K562 (cell line): ENCODE measurements at regions not wholly inside any gene's neighbourhood (a gene's known extent, or its start where the extent isn't known, plus 50 kb on each side); places are given as distances from the start of the nearest gene placed in this dataset.

ENCODE experiments used
- ATAC-seq: fragments of 200-7000 bp; cut with Tn5 transposase; 3 replicates; pipeline ENCODE4 v1.9.1; 2020; ENCODE audit warnings: moderate library complexity
- BruUV-seq: library from RNA; stranded (reverse); fragments of 400-500 nt; replicated peaks from 2 replicates; lab custom pipeline; 2021; lab: Mats Ljungman, UMichigan
- CTCF ChIA-PET: fragments of 300-600 bp; formaldehyde crosslinking; extraction: SDS; loops from one replicate; lab custom pipeline; 2021; ENCODE audit warnings: low intra/inter-chr PET ratio; lab: Yijun Ruan, JAX
- POLR2A ChIA-PET: fragments of 300-600, 350-650 bp; sonication (Branson Sonifier 250); formaldehyde crosslinking; extraction: SDS; loops from one replicate; lab custom pipeline; 2021; ENCODE audit warnings: antibody characterized with exemption, inconsistent platforms; lab: Yijun Ruan, JAX
- DNase-seq, 4 experiments: peaks; one replicate each; pipeline versions ENCODE4 v3.0.0 to v3.0.0-alpha.2; 2011 to 2018; ENCODE audit warnings: low spot score in 3 of 4, mixed read lengths in 3 of 4; ENCODE audit errors: extremely low read depth in 1 of 4
- FAIRE-seq: peaks from 2 replicates; lab custom pipeline; 2011; peaks lifted over from hg19 to GRCh38; lab: Jason Lieb, UNC
- H2AFZ ChIP-seq: 2 replicates; pipeline ENCODE4 v1.6.0; 2011; ENCODE audit warnings: low read depth, low read length, control low read depth, inconsistent platforms
- H3K27ac ChIP-seq: fragments of 200-600 bp; 3 replicates; pipeline ENCODE4 v1.8.0; 2011; ENCODE audit warnings: low read depth, mild to moderate bottlenecking, control low read depth, inconsistent platforms, low read length, moderate library complexity, mixed read lengths; ENCODE audit errors: extremely low read depth
- H3K27me3 ChIP-seq, 2 experiments: fragments of 300-600 bp in 1 of 2; 2 replicates in 1 of 2; 3 replicates in 1 of 2; pipeline versions ENCODE4 v1.6.0 to v1.8.0; 2011; ENCODE audit warnings: inconsistent platforms in 2 of 2, low read length in 2 of 2, mild to moderate bottlenecking in 1 of 2, mixed read lengths in 1 of 2, moderate library complexity in 1 of 2; ENCODE audit not compliant: control insufficient read depth in 2 of 2, insufficient read depth in 2 of 2
- H3K36me3 ChIP-seq: fragments of 300-600 bp; 3 replicates; pipeline ENCODE4 v1.8.0; 2011; ENCODE audit warnings: mild to moderate bottlenecking, low read length, inconsistent platforms; ENCODE audit not compliant: control insufficient read depth, insufficient read depth
- H3K4me1 ChIP-seq, 2 experiments: fragments of 200-600 bp in 1 of 2; replicated peaks in 1 of 2; 2 replicates in 1 of 2; 3 replicates in 1 of 2; pipeline versions ENCODE4 v1.5.1 to v1.8.0; 2011; ENCODE audit warnings: inconsistent platforms in 2 of 2, low read length in 2 of 2, mild to moderate bottlenecking in 1 of 2, mixed read lengths in 1 of 2, moderate library complexity in 1 of 2; ENCODE audit not compliant: control insufficient read depth in 2 of 2, insufficient read depth in 2 of 2
- H3K4me2 ChIP-seq: 2 replicates; pipeline ENCODE4 v1.6.1; 2011; ENCODE audit warnings: low read length, control low read depth, inconsistent platforms, mixed read lengths; ENCODE audit not compliant: insufficient read depth
- H3K4me3 ChIP-seq: fragments of 200-600 bp; sonication (generic), shearing (Covaris generic); 2 replicates; pipeline ENCODE4 v1.5.1; 2016; ENCODE audit warnings: control low read depth, inconsistent platforms
- H3K79me2 ChIP-seq: fragments of 200-600 bp; 3 replicates; pipeline ENCODE4 v1.8.0; 2011; ENCODE audit warnings: low read length, inconsistent platforms; ENCODE audit not compliant: control insufficient read depth, insufficient read depth
- H3K9ac ChIP-seq, 2 experiments: 2 replicates each; pipeline versions ENCODE4 v1.6.0 to v1.6.1; 2011; ENCODE audit warnings: low read depth in 2 of 2, low read length in 2 of 2, control low read depth in 1 of 2, inconsistent platforms in 1 of 2, mild to moderate bottlenecking in 1 of 2, mixed read lengths in 1 of 2; ENCODE audit not compliant: insufficient read depth in 1 of 2
- H3K9me1 ChIP-seq: one replicate; pipeline ENCODE4 v1.6.0; 2011; ENCODE audit warnings: inconsistent platforms, mild to moderate bottlenecking, low read length, moderate library complexity; ENCODE audit not compliant: control insufficient read depth, insufficient read depth
- H3K9me3 ChIP-seq: replicated peaks from 2 replicates; pipeline ENCODE4 v1.5.1; 2011; ENCODE audit warnings: low read depth, low read length, inconsistent platforms; ENCODE audit not compliant: control insufficient read depth, insufficient read depth
- H4K20me1 ChIP-seq: replicated peaks from 2 replicates; pipeline ENCODE4 v1.6.1; 2011; ENCODE audit warnings: low read length, inconsistent platforms, mixed read lengths; ENCODE audit not compliant: control insufficient read depth, insufficient read depth
- ARID2 ChIP-seq: fragments of 450-650 bp; IDR thresholded peaks from 2 replicates; pipeline ENCODE4 v1.6.1; 2017; ENCODE audit warnings: antibody characterized with exemption, mild to moderate bottlenecking
- EP300 ChIP-seq: IDR thresholded peaks from 2 replicates; pipeline ENCODE4 v1.6.1; 2012; ENCODE audit warnings: low read length, improper control_type of control experiment
- ETV5 ChIP-seq: sonication (generic); formaldehyde crosslinking; IDR thresholded peaks from 2 replicates; pipeline ENCODE4 v1.4.0; 2020; ENCODE audit warnings: low read depth, mild to moderate bottlenecking, missing genetic modification reagents
- HEY1 ChIP-seq: fragments of 250-450 bp; sonication (Bioruptor Pico); IDR thresholded peaks from 2 replicates; pipeline ENCODE4 v1.5.0; 2020; ENCODE audit warnings: mild to moderate bottlenecking, moderate library complexity, borderline replicate concordance
- JUND ChIP-seq, 2 experiments: IDR thresholded peaks; 2 replicates in 1 of 2; 3 replicates in 1 of 2; pipeline ENCODE4 v1.6.1; 2011; ENCODE audit warnings: borderline replicate concordance in 2 of 2, low read depth in 2 of 2, low read length in 2 of 2, improper control_type of control experiment in 1 of 2, missing biosample characterization in 1 of 2, missing genetic modification characterization in 1 of 2, missing genetic modification reagents in 1 of 2
- KAT2B ChIP-seq: IDR thresholded peaks from one replicate; pipeline ENCODE4 v1.6.1; 2012; ENCODE audit warnings: low read depth, mild to moderate bottlenecking, control low read depth, inconsistent platforms, low read length, moderate library complexity
- KDM4B ChIP-seq, 2 experiments: fragments of 450-650 bp in 1 of 2; sonication (generic) in 1 of 2; IDR thresholded peaks; 2 replicates each; pipeline ENCODE4 v1.6.1; 2016 to 2017; ENCODE audit warnings: borderline replicate concordance in 2 of 2, antibody characterized with exemption in 1 of 2, low read depth in 1 of 2, mild to moderate bottlenecking in 1 of 2
- SRF ChIP-seq, 2 experiments: fragments of 250-450, 450-650 bp in 1 of 2; sonication (Bioruptor Pico) in 1 of 2; sonication (generic) in 1 of 2; formaldehyde crosslinking; IDR thresholded peaks; 2 replicates each; pipeline versions ENCODE4 v1.5.0 to v1.5.1; 2020 to 2022; ENCODE audit warnings: mild to moderate bottlenecking in 1 of 2, missing genetic modification reagents in 1 of 2
- TAF1 ChIP-seq: IDR thresholded peaks from 2 replicates; pipeline ENCODE4 v1.6.1; 2011; ENCODE audit warnings: mild to moderate bottlenecking, low read length, moderate library complexity; ENCODE audit not compliant: insufficient read depth, control insufficient read depth, severe bottlenecking; ENCODE audit errors: extremely low read depth
- TOE1 ChIP-seq, 2 experiments: fragments of 450-650 bp in 1 of 2; sonication (generic) in 1 of 2; formaldehyde crosslinking in 1 of 2; IDR thresholded peaks; 2 replicates each; pipeline versions ENCODE4 v1.7.1 to v1.8.0; 2016 to 2022; ENCODE audit warnings: borderline replicate concordance in 2 of 2, mild to moderate bottlenecking in 2 of 2, antibody characterized with exemption in 1 of 2, inconsistent platforms in 1 of 2, low read depth in 1 of 2, missing genetic modification reagents in 1 of 2, moderate library complexity in 1 of 2
- WGBS: fragments of 100-300 bp; shearing (Covaris generic); methylation state at CpG from one replicate; pipeline ENCODE4 v1.1.6; 2016; ENCODE audit warnings: low coverage, mixed read lengths; ENCODE audit not compliant: insufficient coverage; ENCODE audit errors: missing lambda C conversion rate; 5-methylcytosine and 5-hydroxymethylcytosine counted together
- in situ Hi-C: fragments of 300-500 bp; cut with MboI; formaldehyde crosslinking; loops from 4 replicates; pipeline ENCODE4 v1.15.0; 2018; ENCODE audit warnings: inconsistent platforms, mixed read lengths
- intact Hi-C: fragments of 100-400 bp; cut with micrococcal nuclease; formaldehyde crosslinking; loops from 2 replicates; pipeline ENCODE4 v1.14.2; 2022
- TF ChIP-seq, protein P1 (sequence below): sonication (generic); formaldehyde crosslinking; IDR thresholded peaks from 2 replicates; pipeline ENCODE4 v1.8.0; 2022; ENCODE audit warnings: missing genetic modification reagents, mild to moderate bottlenecking, borderline replicate concordance

GRCh38 chr12:42905419-42905705 lies 315.8 kb upstream of the PRICKLE1 start:
- no peak overlapping the region for H3K4me3 ChIP-seq
- no peaks in the 10 kb centered on the region for H4K20me1 ChIP-seq
- ATAC-seq (no peak), FAIRE-seq (no peak), DNase-seq (no peak)
- ChIA-PET POLR2A (no interaction called here), CTCF (no interaction called here)
- H3K27me3 ChIP-seq: no peaks in the 10 kb centered on the region
- no peak overlapping the region for H3K4me2 ChIP-seq
- H3K9me1 ChIP-seq: no peaks in the 10 kb centered on the region
- no peak overlapping the region for H3K9ac ChIP-seq
- no peaks in the 10 kb centered on the region for H3K36me3 ChIP-seq
- H3K79me2 ChIP-seq: no peaks in the 10 kb centered on the region; the same call in 2 of the 3 replicates
- no peak for TF ChIP-seq SRF (CRISPR knock-in tag; IDR thresholded peaks at IDR 0.05)
- TF ChIP-seq TAF1: no peak
- no peak for TF ChIP-seq HEY1 (CRISPR knock-in tag)
- TF ChIP-seq EP300: no peak
- H2AFZ ChIP-seq: no peak overlapping the region
- no peak overlapping the region for H3K27ac ChIP-seq
- no peaks in the 10 kb centered on the region for H3K4me1 ChIP-seq
- no TSS peak for BruUV-seq
- in situ Hi-C loops (no loop called here), intact Hi-C loops (no loop called here)
- H3K9me3 ChIP-seq: no peaks in the 10 kb centered on the region; the same call in 1 of the 2 replicates
- WGBS: 20% methylated on average over 2 of the region's 2 CpGs

DNA sequence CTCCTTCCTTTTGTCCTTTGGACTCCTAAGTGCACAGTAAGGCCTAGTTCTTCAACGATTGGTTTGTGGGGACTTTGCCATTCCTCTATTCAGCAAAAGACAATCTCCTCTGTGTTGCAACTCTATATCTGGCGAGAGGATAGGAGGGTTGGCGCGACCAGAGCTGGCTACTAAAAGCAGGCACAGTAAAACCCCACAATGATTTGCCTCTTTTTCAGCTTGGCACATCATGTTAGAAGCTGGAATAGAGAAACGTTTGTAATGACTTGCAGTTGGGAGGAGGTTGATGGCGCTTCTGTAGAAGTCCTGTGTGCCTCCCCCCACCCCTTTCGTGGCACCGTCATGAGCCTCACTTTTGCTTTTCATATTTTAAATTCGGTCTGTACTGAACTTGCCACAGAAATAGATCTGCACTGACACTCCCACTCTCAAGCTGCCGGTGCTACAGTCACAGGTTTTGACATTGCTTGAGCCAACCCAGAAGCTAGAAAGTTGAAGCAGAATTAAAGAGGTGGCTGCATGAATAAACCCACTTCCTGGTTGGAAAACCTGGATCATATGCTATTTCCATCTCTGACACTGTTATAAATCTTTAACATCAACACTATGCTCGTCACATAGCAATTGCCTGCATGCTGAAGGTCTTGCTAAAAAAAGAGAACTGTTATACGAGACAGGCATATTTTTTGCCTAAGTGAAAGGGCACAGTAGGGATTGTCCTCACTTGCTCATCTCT lies 315.3 kb upstream of the PRICKLE1 start:
- H3K27me3 ChIP-seq: no peaks in the 10 kb centered on the region
- no peak overlapping the region for H2AFZ ChIP-seq
- H3K9me3 ChIP-seq: no peaks in the 10 kb centered on the region; the same call in 1 of the 2 replicates
- WGBS: 5% methylated on average over 12 of the region's 12 CpGs
- no peak for DNase-seq
- ChIA-PET CTCF (no interaction called here), POLR2A (no interaction called here)
- no peak overlapping the region for H3K4me3 ChIP-seq
- ATAC-seq: no peak
- H3K9me1 ChIP-seq: no peaks in the 10 kb centered on the region
- in situ Hi-C loops: no loop called here
- no peak for FAIRE-seq
- no peak overlapping the region for H3K9ac ChIP-seq
- H4K20me1 ChIP-seq: no peaks in the 10 kb centered on the region
- no TSS peak for BruUV-seq
- no peaks in the 10 kb centered on the region for H3K36me3 ChIP-seq
- H3K4me2 ChIP-seq: no peak overlapping the region
- intact Hi-C loops: no loop called here
- no peak overlapping the region for H3K27ac ChIP-seq
- no peaks in the 10 kb centered on the region; the same call in 2 of the 3 replicates for H3K79me2 ChIP-seq
- H3K4me1 ChIP-seq: no peaks in the 10 kb centered on the region
- no peak for TF ChIP-seq ARID2
- TF ChIP-seq TOE1 (IDR thresholded peaks at IDR 0.05; ENCODE audit: borderline replicate concordance): no peak
- TF ChIP-seq TOE1 (CRISPR knock-in tag; IDR thresholded peaks at IDR 0.05; ENCODE audit: borderline replicate concordance, low read depth): no peak
- TF ChIP-seq ETV5: no peak
- TF ChIP-seq JUND (IDR thresholded peaks at IDR 0.05; ENCODE audit: borderline replicate concordance, low read depth, low read length): no peak
- TF ChIP-seq JUND (tag; IDR thresholded peaks at IDR 0.05; ENCODE audit: borderline replicate concordance, low read depth, low read length): no peak
- TF ChIP-seq KAT2B: no peak
- TF ChIP-seq KDM4B (IDR thresholded peaks at IDR 0.05; ENCODE audit: borderline replicate concordance in 2 of 2, low read depth in 1 of 2): no peak
- TF ChIP-seq, protein P1, sequence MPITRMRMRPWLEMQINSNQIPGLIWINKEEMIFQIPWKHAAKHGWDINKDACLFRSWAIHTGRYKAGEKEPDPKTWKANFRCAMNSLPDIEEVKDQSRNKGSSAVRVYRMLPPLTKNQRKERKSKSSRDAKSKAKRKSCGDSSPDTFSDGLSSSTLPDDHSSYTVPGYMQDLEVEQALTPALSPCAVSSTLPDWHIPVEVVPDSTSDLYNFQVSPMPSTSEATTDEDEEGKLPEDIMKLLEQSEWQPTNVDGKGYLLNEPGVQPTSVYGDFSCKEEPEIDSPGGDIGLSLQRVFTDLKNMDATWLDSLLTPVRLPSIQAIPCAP (CRISPR knock-in tag): no peak
